GM12892 (cell line): ENCODE measurements at regions not wholly inside any gene's neighbourhood (a gene's known extent, or its start where the extent isn't known, plus 50 kb on each side); places are given as distances from the start of the nearest gene placed in this dataset.

Source experiments
- POLR2A ChIP-seq: IDR thresholded peaks from 2 replicates; pipeline ENCODE4 v1.6.1; 2011; ENCODE audit warnings: low read depth, low read length, control low read depth
- POLR2AphosphoS5 ChIP-seq: IDR thresholded peaks from 2 replicates; pipeline ENCODE4 v1.6.1; 2011; ENCODE audit warnings: low read depth, low read length, control low read depth
- TAF1 ChIP-seq: IDR thresholded peaks from 2 replicates; pipeline ENCODE4 v1.6.1; 2011; ENCODE audit warnings: low read depth, mild to moderate bottlenecking, control low read depth, low read length, borderline replicate concordance

DNA sequence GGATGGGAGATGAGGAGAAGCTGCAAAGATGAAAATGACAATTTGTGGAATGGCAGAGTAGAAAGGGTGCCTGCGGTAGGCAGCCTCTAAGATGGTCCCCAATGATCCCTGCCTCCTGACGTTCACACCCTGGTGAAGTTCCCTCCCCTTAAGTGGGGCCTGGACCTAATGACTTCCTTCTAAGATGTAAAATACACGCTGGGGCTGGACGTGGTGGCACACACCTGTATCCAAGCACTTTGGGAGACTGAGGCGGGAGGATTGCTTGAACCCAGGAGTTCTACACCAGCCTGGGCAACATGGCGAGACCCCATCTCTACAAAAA is 60.7 kb upstream of the CREB3L1 start:
- no peak for TF ChIP-seq POLR2A
- no peak for TF ChIP-seq POLR2AphosphoS5
- TF ChIP-seq TAF1 = no peak
